Tibial nerve (tissue), 4 donors: ENCODE measurements at regions not wholly inside any gene's neighbourhood (a gene's known extent, or its start where the extent isn't known, plus 50 kb on each side); places are given as distances from the start of the nearest gene placed in this dataset.

Source experiments
- DNase-seq, 2 donors: peaks; one replicate each; pipeline ENCODE4 v3.0.0-alpha.2; 2019; ENCODE audit warnings: low spot score in 2 of 2
- H3K27ac ChIP-seq, 4 donors: fragments of 200-600 bp; sonication (generic) in 3 of 4; one replicate each; pipeline ENCODE4 v1.5.1; 2017 to 2019; ENCODE audit warnings: mild to moderate bottlenecking in 1 of 4
- H3K27me3 ChIP-seq, 2 donors: fragments of 200-600 bp; sonication (generic) in 1 of 2; one replicate each; pipeline versions ENCODE4 v1.5.1 to v1.6.0; 2017 to 2019
- H3K36me3 ChIP-seq, 3 donors: fragments of 200-600 bp; sonication (generic); one replicate each; pipeline ENCODE4 v1.5.1; 2018 to 2019
- H3K4me1 ChIP-seq, 4 donors: fragments of 200-600 bp; sonication (generic) in 3 of 4; one replicate each; pipeline ENCODE4 v1.5.1; 2017 to 2019
- H3K4me3 ChIP-seq, 4 donors: fragments of 200-600 bp; sonication (generic) in 3 of 4; one replicate each; pipeline ENCODE4 v1.5.1; 2017 to 2019; ENCODE audit warnings: mild to moderate bottlenecking in 1 of 4, moderate library complexity in 1 of 4
- H3K9me3 ChIP-seq, 4 donors: fragments of 200-600 bp; sonication (generic) in 3 of 4; one replicate each; pipeline ENCODE4 v1.5.1; 2017 to 2019
- CTCF ChIP-seq, 5 experiments: fragments of 200-600 bp in 3 of 5; fragments of 450-650 bp in 2 of 5; sonication (generic) in 3 of 5; IDR thresholded peaks; one replicate each; pipeline ENCODE4 v1.5.1; 2016 to 2019; ENCODE audit warnings: antibody characterized with exemption in 5 of 5, mild to moderate bottlenecking in 3 of 5, moderate library complexity in 2 of 5
- EP300 ChIP-seq, 2 donors: sonication (generic); formaldehyde crosslinking; IDR thresholded peaks; one replicate each; pipeline ENCODE4 v1.6.1; 2017; ENCODE audit warnings: antibody characterized with exemption in 2 of 2, mild to moderate bottlenecking in 1 of 2
- POLR2A ChIP-seq, 2 donors: fragments of 450-650 bp; IDR thresholded peaks; one replicate each; pipeline ENCODE4 v1.6.1; 2017; ENCODE audit warnings: antibody characterized with exemption in 2 of 2, mild to moderate bottlenecking in 2 of 2, moderate library complexity in 2 of 2
- WGBS, 2 donors: methylation state at CpG; one replicate each; pipeline ENCODE4 v1.1.5; 2018; 5-methylcytosine and 5-hydroxymethylcytosine counted together

- WGBS, 2 donors = 78 to 90% methylated on average over 5 of the region's 5 CpGs
- no peaks in the 10 kb centered on the region for H3K36me3 ChIP-seq
- DNase-seq = no peak
- no peaks in the 10 kb centered on the region for H3K9me3 ChIP-seq
- H3K27ac ChIP-seq = no peak overlapping the region
- no peak overlapping the region for H3K4me3 ChIP-seq
- H3K4me1 ChIP-seq = peaks cover 0 to 10% (median 3%) of the 10 kb centered on the region in 4 donors
- H3K27me3 ChIP-seq = no peaks in the 10 kb centered on the region
- no peak for TF ChIP-seq CTCF (IDR thresholded peaks at IDR 0.05)
- no peak for TF ChIP-seq EP300 (IDR thresholded peaks at IDR 0.05)
- no peak for TF ChIP-seq POLR2A (IDR thresholded peaks at IDR 0.05)
Measured at GRCh38 chr2:9697909-9698308, 67.1 kb upstream of the YWHAQ start.

GRCh38 chr2:9699139-9700108 is 68.6 kb upstream of the YWHAQ start:
- Histone ChIP-seq H3K4me1 (peaks cover 0 to 14% (median 7%) of the 10 kb centered on the region in 4 donors), H3K9me3 (no peaks in the 10 kb centered on the region), H3K27me3 (no peaks in the 10 kb centered on the region), H3K27ac (no peak overlapping the region), H3K36me3 (no peaks in the 10 kb centered on the region), H3K4me3 (no peak overlapping the region)
- TF ChIP-seq EP300 (IDR thresholded peaks at IDR 0.05) (no peak), CTCF (IDR thresholded peaks at IDR 0.05) (no peak), POLR2A (IDR thresholded peaks at IDR 0.05) (no peak)
- WGBS, 2 donors = 83 to 88% methylated on average over 15 of the region's 15 CpGs
- DNase-seq = no peak

- H3K4me1 ChIP-seq = peaks cover 0 to 14% (median 7%) of the 10 kb centered on the region in 4 donors
- no peak for DNase-seq
- H3K9me3 ChIP-seq = no peaks in the 10 kb centered on the region
- H3K36me3 ChIP-seq = no peaks in the 10 kb centered on the region
- 65 to 80% methylated on average over 4 of the region's 4 CpGs for WGBS, 2 donors
- H3K27me3 ChIP-seq = no peaks in the 10 kb centered on the region
- no peak overlapping the region for H3K27ac ChIP-seq
- no peak overlapping the region for H3K4me3 ChIP-seq
- TF ChIP-seq CTCF (IDR thresholded peaks at IDR 0.05) (no peak), EP300 (IDR thresholded peaks at IDR 0.05) (no peak), POLR2A (IDR thresholded peaks at IDR 0.05) (no peak)
Measured at GRCh38 chr2:9700109-9700495, 69.3 kb upstream of the YWHAQ start.

GRCh38 chr2:9702604-9703084 is 71.8 kb upstream of the YWHAQ start:
- H3K4me3 ChIP-seq = no peak overlapping the region
- no peaks in the 10 kb centered on the region for H3K9me3 ChIP-seq
- no peak for TF ChIP-seq EP300 (IDR thresholded peaks at IDR 0.05)
- H3K4me1 ChIP-seq = peaks cover 0 to 14% (median 7%) of the 10 kb centered on the region in 4 donors
- no peak for DNase-seq
- WGBS, 2 donors = 73 to 92% methylated on average over 3 of the region's 3 CpGs
- H3K27me3 ChIP-seq = no peaks in the 10 kb centered on the region
- H3K27ac ChIP-seq = peak overlapping the region in 1 of 4 donors; percentile 43
- no peaks in the 10 kb centered on the region for H3K36me3 ChIP-seq

- no peaks in the 10 kb centered on the region for H3K27me3 ChIP-seq
- H3K4me3 ChIP-seq = no peak overlapping the region
- 48 to 54% methylated on average over 4 to 10 of the region's 11 CpGs for WGBS, 2 donors
- H3K9me3 ChIP-seq = no peaks in the 10 kb centered on the region
- peak; percentile 19 to 26 for DNase-seq
- H3K36me3 ChIP-seq = no peaks in the 10 kb centered on the region
- peak overlapping the region in 2 of 4 donors; percentile 43 to 48 for H3K27ac ChIP-seq
- TF ChIP-seq EP300 (IDR thresholded peaks at IDR 0.05) (no peak), CTCF (IDR thresholded peaks at IDR 0.05) (no peak), POLR2A (IDR thresholded peaks at IDR 0.05) (no peak)
- peaks cover 0 to 14% (median 7%) of the 10 kb centered on the region in 4 donors for H3K4me1 ChIP-seq
Measured at GRCh38 chr2:9703085-9703678, 72.4 kb upstream of the YWHAQ start.
